SK-N-SH (cell line): ENCODE measurements at regions not wholly inside any gene's neighbourhood (a gene's known extent, or its start where the extent isn't known, plus 50 kb on each side); places are given as distances from the start of the nearest gene placed in this dataset.
A peak's percentile ranks its signal among the peaks of the same experiment; 100 is the strongest.

Experiments used
- CTCF ChIA-PET: fragments of 300-600, 350-600 bp; formaldehyde crosslinking; extraction: SDS; loops from one replicate; lab custom pipeline; 2021; lab: Yijun Ruan, JAX
- POLR2A ChIA-PET: fragments of 350-600 bp; sonication (Branson Sonifier 250); formaldehyde crosslinking; extraction: SDS; loops from one replicate; lab custom pipeline; 2020; ENCODE audit warnings: antibody characterized with exemption, inconsistent platforms; lab: Yijun Ruan, JAX
- DNase-seq: peaks from one replicate; pipeline ENCODE4 v3.0.0; 2012
- H2AFZ ChIP-seq: fragments of 200-600 bp; sonication (generic); 2 replicates; pipeline ENCODE4 v1.8.1; 2016; ENCODE audit warnings: antibody characterized with exemption, mild to moderate bottlenecking, low read depth
- H3F3A ChIP-seq: fragments of 200-600 bp; sonication (generic); replicated peaks from 2 replicates; pipeline ENCODE3; 2016; ENCODE audit warnings: antibody characterized with exemption, mild to moderate bottlenecking; ENCODE audit not compliant: insufficient read depth
- H3K27ac ChIP-seq, 2 experiments: fragments of 200-500 bp in 1 of 2; fragments of 200-600 bp in 1 of 2; sonication (Bioruptor generic) in 1 of 2; sonication (generic), shearing (Covaris generic) in 1 of 2; 2 replicates each; pipeline versions ENCODE4 v1.5.1 to v1.6.1; 2014 to 2016; ENCODE audit warnings: low read depth in 2 of 2, inconsistent platforms in 1 of 2, low read length in 1 of 2, mild to moderate bottlenecking in 1 of 2, mixed read lengths in 1 of 2
- H3K27me3 ChIP-seq: fragments of 200-600 bp; sonication (generic), shearing (Covaris generic); 2 replicates; pipeline ENCODE4 v1.6.1; 2016; ENCODE audit warnings: mixed run types; ENCODE audit not compliant: insufficient read depth
- H3K36me3 ChIP-seq, 2 experiments: fragments of 200-500 bp in 1 of 2; fragments of 200-600 bp in 1 of 2; sonication (Bioruptor generic) in 1 of 2; sonication (generic) in 1 of 2; replicated peaks in 1 of 2; 2 replicates each; pipeline versions ENCODE3 to v1.5.1; 2014 to 2016; ENCODE audit warnings: low read length in 1 of 2, mild to moderate bottlenecking in 1 of 2; ENCODE audit not compliant: insufficient read depth in 2 of 2, control insufficient read depth in 1 of 2
- H3K4me1 ChIP-seq, 2 experiments: fragments of 200-500 bp in 1 of 2; fragments of 200-600 bp in 1 of 2; sonication (Bioruptor generic) in 1 of 2; sonication (generic), shearing (Covaris generic) in 1 of 2; 2 replicates each; pipeline versions ENCODE4 v1.5.1 to v1.6.1; 2014 to 2016; ENCODE audit warnings: low read depth in 1 of 2, low read length in 1 of 2, mixed run types in 1 of 2; ENCODE audit not compliant: insufficient read depth in 2 of 2, control insufficient read depth in 1 of 2
- H3K4me2 ChIP-seq: fragments of 200-600 bp; sonication (generic), shearing (Covaris generic); 2 replicates; pipeline ENCODE4 v1.6.1; 2017; ENCODE audit warnings: mixed run types
- H3K4me3 ChIP-seq, 2 experiments: fragments of 200-500 bp in 1 of 2; fragments of 200-600 bp in 1 of 2; sonication (Bioruptor generic) in 1 of 2; sonication (generic), shearing (Covaris generic) in 1 of 2; 2 replicates each; pipeline versions ENCODE4 v1.5.1 to v1.8.1; 2014 to 2016; ENCODE audit warnings: low read depth in 2 of 2, inconsistent platforms in 1 of 2, low read length in 1 of 2, mild to moderate bottlenecking in 1 of 2, mixed read lengths in 1 of 2, moderate library complexity in 1 of 2
- H3K79me2 ChIP-seq: fragments of 200-600 bp; sonication (generic); 2 replicates; pipeline ENCODE4 v1.8.1; 2017; ENCODE audit warnings: mild to moderate bottlenecking; ENCODE audit not compliant: insufficient read depth
- H3K9ac ChIP-seq: fragments of 200-600 bp; sonication (generic); 2 replicates; pipeline ENCODE4 v1.6.1; 2017; ENCODE audit warnings: mixed run types
- H3K9me2 ChIP-seq: fragments of 200-600 bp; sonication (generic); 2 replicates; pipeline ENCODE4 v1.6.1; 2017; ENCODE audit warnings: mixed run types
- H3K9me3 ChIP-seq: fragments of 200-600 bp; sonication (generic); 2 replicates; pipeline ENCODE4 v1.6.1; 2017; ENCODE audit warnings: mixed run types, mild to moderate bottlenecking, moderate library complexity
- H4K20me1 ChIP-seq: fragments of 200-600 bp; sonication (generic); 2 replicates; pipeline ENCODE4 v1.6.1; 2017; ENCODE audit warnings: mild to moderate bottlenecking, mixed run types; ENCODE audit not compliant: insufficient read depth
- CHD2 ChIP-seq: fragments of 150-350 bp; IDR thresholded peaks from 2 replicates; pipeline ENCODE4 v1.6.1; 2018; ENCODE audit warnings: low read length; ENCODE audit not compliant: partially characterized antibody
- CTCF ChIP-seq: fragments of 200-600 bp; sonication (generic); IDR thresholded peaks from 2 replicates; pipeline ENCODE4 v1.6.1; 2017; ENCODE audit warnings: antibody characterized with exemption, mild to moderate bottlenecking, moderate library complexity
- EP300 ChIP-seq, 2 experiments: IDR thresholded peaks; 2 replicates each; pipeline versions ENCODE4 v1.4.0 to v1.6.1; 2012; ENCODE audit warnings: borderline replicate concordance in 1 of 2, low read depth in 1 of 2, low read length in 1 of 2
- FOSL2 ChIP-seq: IDR thresholded peaks from 2 replicates; pipeline ENCODE4 v1.4.0; 2012; ENCODE audit warnings: low read depth, mild to moderate bottlenecking, moderate library complexity, borderline replicate concordance
- GABPA ChIP-seq: IDR thresholded peaks from 2 replicates; pipeline ENCODE4 v1.4.0; 2012; ENCODE audit warnings: low read depth, mild to moderate bottlenecking
- GATA2 ChIP-seq: sonication (generic); formaldehyde crosslinking; IDR thresholded peaks from 2 replicates; pipeline ENCODE4 v1.5.0; 2020; ENCODE audit warnings: mild to moderate bottlenecking, missing genetic modification reagents
- MAX ChIP-seq: IDR thresholded peaks from 2 replicates; pipeline ENCODE4 v1.4.0; 2012; ENCODE audit warnings: low read depth
- MXI1 ChIP-seq: IDR thresholded peaks from 2 replicates; pipeline ENCODE4 v1.6.1; 2012; ENCODE audit warnings: mild to moderate bottlenecking, low read depth, low read length, improper control_type of control experiment
- NFIC ChIP-seq: IDR thresholded peaks from 2 replicates; pipeline ENCODE4 v1.4.0; 2012; ENCODE audit warnings: borderline replicate concordance
- NRF1 ChIP-seq: IDR thresholded peaks from 2 replicates; pipeline ENCODE4 v1.6.1; 2012; ENCODE audit warnings: low read depth, mild to moderate bottlenecking, low read length
- PBX3 ChIP-seq: IDR thresholded peaks from 2 replicates; pipeline ENCODE4; 2012
- RAD21 ChIP-seq: IDR thresholded peaks from 2 replicates; pipeline ENCODE4 v1.6.1; 2012; ENCODE audit warnings: mild to moderate bottlenecking, low read length
- RCOR1 ChIP-seq: fragments of 150-350 bp; IDR thresholded peaks from 2 replicates; pipeline ENCODE4 v1.6.1; 2017; ENCODE audit warnings: antibody characterized with exemption, low read length
- TCF12 ChIP-seq: IDR thresholded peaks from 2 replicates; pipeline ENCODE4 v1.4.0; 2012
- WGBS: methylation state at CpG from one replicate; pipeline ENCODE4 v1.1.6; 2017; ENCODE audit warnings: low lambda C conversion rate; 5-methylcytosine and 5-hydroxymethylcytosine counted together

GRCh38 chr1:101290922-101291561 is 54.2 kb downstream of the S1PR1 start:
- DNase-seq = no peak
- Histone ChIP-seq H3K4me1 (peaks cover 3 to 17% of the 10 kb centered on the region in 2 experiments; a peak in 3 of 4 replicates), H3K4me3 (no peak overlapping the region), H3K27me3 (no peaks in the 10 kb centered on the region), H3K27ac (peak overlapping the region in 1 of 2 experiments; percentile 29; a peak in 1 of 4 replicates), H3F3A (peaks cover 12% of the 10 kb centered on the region), H4K20me1 (no peaks in the 10 kb centered on the region), H3K4me2 (peak overlapping the region; percentile 32; the same call in 1 of the 2 replicates), H3K36me3 (no peaks in the 10 kb centered on the region), H3K9me3 (no peaks in the 10 kb centered on the region), H2AFZ (no peak overlapping the region), H3K9ac (no peak overlapping the region), H3K79me2 (no peaks in the 10 kb centered on the region), H3K9me2 (no peaks in the 10 kb centered on the region)
- POLR2A ChIA-PET = no interaction called here
- TF ChIP-seq NRF1 = no peak
- TF ChIP-seq CTCF = no peak
- no peak for TF ChIP-seq RAD21
- TF ChIP-seq CHD2 = no peak
- TF ChIP-seq RCOR1 = no peak
- TF ChIP-seq PBX3 = no peak
- TF ChIP-seq FOSL2 = no peak
- no peak for TF ChIP-seq GATA2
- no peak for TF ChIP-seq EP300 (IDR thresholded peaks at IDR 0.05; ENCODE audit: borderline replicate concordance in 1 of 2, low read depth in 1 of 2, low read length in 1 of 2)
- no peak for TF ChIP-seq GABPA
- no peak for TF ChIP-seq TCF12
- no peak for TF ChIP-seq MAX
- no peak for TF ChIP-seq NFIC
- no peak for TF ChIP-seq MXI1
- WGBS = 85% methylated on average over 3 of the region's 3 CpGs
- CTCF ChIA-PET = interaction anchor here (0.6 to 6.7 kb wide), 8 partner anchors 9 to 370 kb away, joined by 3 to 61 read pairs (median 6); no protein-coding TSS in a partner anchor
